ENCODE measurements at regions not wholly inside any gene's neighbourhood (a gene's known extent, or its start where the extent isn't known, plus 50 kb on each side); places are given as distances from the start of the nearest gene placed in this dataset.

DNA sequence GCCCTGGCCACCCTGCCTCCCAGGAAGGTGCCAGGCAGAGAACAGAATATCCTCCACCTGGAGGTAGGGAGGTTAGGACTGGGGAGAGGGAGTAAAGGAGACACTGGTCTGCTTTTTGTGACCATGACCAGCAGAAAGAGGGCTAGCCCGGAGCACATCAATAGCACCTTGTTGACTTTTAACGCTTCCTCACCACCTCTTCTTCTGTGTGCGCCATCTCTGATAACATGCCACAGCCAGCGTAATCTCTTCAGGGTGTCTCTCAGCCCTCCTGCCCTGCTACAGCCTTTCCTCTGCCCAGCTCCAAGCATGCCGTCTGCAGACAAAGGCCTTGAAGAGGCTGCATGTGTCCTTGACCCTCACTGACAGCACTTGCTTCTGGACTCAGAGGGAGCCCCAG lies 50.9 kb upstream of the GJA5 start:
- Histone ChIP-seq H2AFZ (peak overlapping the region; percentile 59; the same call in 1 of the 2 replicates), H3K27me3 (ENCODE audit: insufficient read depth) (no peaks in the 10 kb centered on the region), H3K4me3 (no peak overlapping the region), H3K27ac (ENCODE audit: low read depth) (no peak overlapping the region), H3K36me3 (ENCODE audit: insufficient read depth) (no peaks in the 10 kb centered on the region), H3K4me2 (no peak overlapping the region), H3K79me2 (replicated peaks; ENCODE audit: insufficient read depth) (no peaks in the 10 kb centered on the region), H3F3A (replicated peaks; ENCODE audit: low read depth) (no peaks in the 10 kb centered on the region), H3K9me2 (ENCODE audit: insufficient read depth) (peaks cover 14% of the 10 kb centered on the region), H3K4me1 (ENCODE audit: insufficient read depth) (peaks cover 8% of the 10 kb centered on the region), H4K20me1 (replicated peaks; ENCODE audit: insufficient read depth) (no peaks in the 10 kb centered on the region)
- TF ChIP-seq ZNF331 (CRISPR knock-in tag; IDR thresholded peaks at IDR 0.05; ENCODE audit: low read depth) (no peak), EZH2phosphoT487 (IDR thresholded peaks at IDR 0.05; ENCODE audit: unreplicated experiment) (no peak), EZH2 (IDR thresholded peaks at IDR 0.05; ENCODE audit: low read depth, unreplicated experiment) (no peak), STAT1 (IDR thresholded peaks at IDR 0.05; ENCODE audit: unreplicated experiment) (no peak), ZNF114 (CRISPR knock-in tag; IDR thresholded peaks at IDR 0.05) (no peak), NANOG (IDR thresholded peaks at IDR 0.05; ENCODE audit: borderline replicate concordance) (no peak), CREB1 (CRISPR knock-in tag; IDR thresholded peaks at IDR 0.05; ENCODE audit: low read depth) (no peak)
- TF ChIP-seq, protein P1, sequence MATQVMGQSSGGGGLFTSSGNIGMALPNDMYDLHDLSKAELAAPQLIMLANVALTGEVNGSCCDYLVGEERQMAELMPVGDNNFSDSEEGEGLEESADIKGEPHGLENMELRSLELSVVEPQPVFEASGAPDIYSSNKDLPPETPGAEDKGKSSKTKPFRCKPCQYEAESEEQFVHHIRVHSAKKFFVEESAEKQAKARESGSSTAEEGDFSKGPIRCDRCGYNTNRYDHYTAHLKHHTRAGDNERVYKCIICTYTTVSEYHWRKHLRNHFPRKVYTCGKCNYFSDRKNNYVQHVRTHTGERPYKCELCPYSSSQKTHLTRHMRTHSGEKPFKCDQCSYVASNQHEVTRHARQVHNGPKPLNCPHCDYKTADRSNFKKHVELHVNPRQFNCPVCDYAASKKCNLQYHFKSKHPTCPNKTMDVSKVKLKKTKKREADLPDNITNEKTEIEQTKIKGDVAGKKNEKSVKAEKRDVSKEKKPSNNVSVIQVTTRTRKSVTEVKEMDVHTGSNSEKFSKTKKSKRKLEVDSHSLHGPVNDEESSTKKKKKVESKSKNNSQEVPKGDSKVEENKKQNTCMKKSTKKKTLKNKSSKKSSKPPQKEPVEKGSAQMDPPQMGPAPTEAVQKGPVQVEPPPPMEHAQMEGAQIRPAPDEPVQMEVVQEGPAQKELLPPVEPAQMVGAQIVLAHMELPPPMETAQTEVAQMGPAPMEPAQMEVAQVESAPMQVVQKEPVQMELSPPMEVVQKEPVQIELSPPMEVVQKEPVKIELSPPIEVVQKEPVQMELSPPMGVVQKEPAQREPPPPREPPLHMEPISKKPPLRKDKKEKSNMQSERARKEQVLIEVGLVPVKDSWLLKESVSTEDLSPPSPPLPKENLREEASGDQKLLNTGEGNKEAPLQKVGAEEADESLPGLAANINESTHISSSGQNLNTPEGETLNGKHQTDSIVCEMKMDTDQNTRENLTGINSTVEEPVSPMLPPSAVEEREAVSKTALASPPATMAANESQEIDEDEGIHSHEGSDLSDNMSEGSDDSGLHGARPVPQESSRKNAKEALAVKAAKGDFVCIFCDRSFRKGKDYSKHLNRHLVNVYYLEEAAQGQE (IDR thresholded peaks at IDR 0.05; ENCODE audit: unreplicated experiment), result no peak
- DNase-seq (ENCODE audit: low spot score) (no peak), ATAC-seq (no peak)
- Mint-ChIP-seq H3K4me1 (peaks cover 8% of the 10 kb centered on the region), H3K27ac (no peak overlapping the region), H3K9me3 (no peaks in the 10 kb centered on the region; the same call in 2 of the 3 replicates), H3K27me3 (ENCODE audit: insufficient read depth, low read depth, poor library complexity) (no peaks in the 10 kb centered on the region), H3K4me3 (no peak overlapping the region), H3K36me3 (ENCODE audit: low read depth) (no peaks in the 10 kb centered on the region; the same call in 2 of the 3 replicates)

DNA sequence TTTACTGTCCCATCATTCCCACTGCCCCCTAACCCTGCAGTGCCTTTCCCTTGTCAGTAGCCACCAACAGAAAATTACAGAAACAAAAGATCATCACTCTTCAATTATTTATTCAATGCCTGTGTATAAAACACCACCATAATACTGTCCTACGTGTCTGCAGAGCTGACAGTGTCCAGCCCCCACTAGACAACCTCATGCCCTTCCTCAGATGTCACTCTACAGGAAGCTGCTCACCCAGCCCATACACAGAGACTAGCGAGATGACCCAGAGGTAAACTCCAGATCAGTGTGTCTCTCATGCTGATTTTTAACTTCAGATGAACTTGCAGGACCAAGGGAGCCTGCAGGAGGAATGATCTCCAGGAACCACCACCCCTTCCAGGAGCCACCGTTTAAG lies 51.3 kb upstream of the GJA5 start:
- no peaks in the 10 kb centered on the region for H3F3A ChIP-seq (replicated peaks; ENCODE audit: low read depth)
- Mint-ChIP-seq H3K36me3 (ENCODE audit: low read depth) (no peaks in the 10 kb centered on the region; the same call in 2 of the 3 replicates), H3K27me3 (ENCODE audit: insufficient read depth, low read depth, poor library complexity) (no peaks in the 10 kb centered on the region), H3K4me1 (peaks cover 8% of the 10 kb centered on the region), H3K9me3 (no peaks in the 10 kb centered on the region; the same call in 2 of the 3 replicates), H3K4me3 (no peak overlapping the region), H3K27ac (no peak overlapping the region)
- H3K27ac ChIP-seq (ENCODE audit: low read depth), result no peak overlapping the region
- H3K4me1 ChIP-seq (ENCODE audit: insufficient read depth), result peaks cover 8% of the 10 kb centered on the region
- H3K36me3 ChIP-seq (ENCODE audit: insufficient read depth), result no peaks in the 10 kb centered on the region
- no peaks in the 10 kb centered on the region for H3K27me3 ChIP-seq (ENCODE audit: insufficient read depth)
- no peaks in the 10 kb centered on the region for H4K20me1 ChIP-seq (replicated peaks; ENCODE audit: insufficient read depth)
- no peak overlapping the region for H3K4me2 ChIP-seq
- peaks cover 14% of the 10 kb centered on the region for H3K9me2 ChIP-seq (ENCODE audit: insufficient read depth)
- no peak for ATAC-seq
- no peak overlapping the region for H2AFZ ChIP-seq
- DNase-seq (ENCODE audit: low spot score), result no peak
- no peak overlapping the region for H3K4me3 ChIP-seq
- H3K79me2 ChIP-seq (replicated peaks; ENCODE audit: insufficient read depth), result no peaks in the 10 kb centered on the region
- TF ChIP-seq ZNF114 (CRISPR knock-in tag; IDR thresholded peaks at IDR 0.05) (no peak), EZH2phosphoT487 (IDR thresholded peaks at IDR 0.05; ENCODE audit: unreplicated experiment) (no peak), EZH2 (IDR thresholded peaks at IDR 0.05; ENCODE audit: low read depth, unreplicated experiment) (no peak), NANOG (IDR thresholded peaks at IDR 0.05; ENCODE audit: borderline replicate concordance) (no peak), CREB1 (CRISPR knock-in tag; IDR thresholded peaks at IDR 0.05; ENCODE audit: low read depth) (no peak), POLR2AphosphoS5 (IDR thresholded peaks at IDR 0.05; ENCODE audit: low read depth) (no peak), JUNB (IDR thresholded peaks at IDR 0.05; ENCODE audit: unreplicated experiment) (no peak)
- TF ChIP-seq, protein P2, sequence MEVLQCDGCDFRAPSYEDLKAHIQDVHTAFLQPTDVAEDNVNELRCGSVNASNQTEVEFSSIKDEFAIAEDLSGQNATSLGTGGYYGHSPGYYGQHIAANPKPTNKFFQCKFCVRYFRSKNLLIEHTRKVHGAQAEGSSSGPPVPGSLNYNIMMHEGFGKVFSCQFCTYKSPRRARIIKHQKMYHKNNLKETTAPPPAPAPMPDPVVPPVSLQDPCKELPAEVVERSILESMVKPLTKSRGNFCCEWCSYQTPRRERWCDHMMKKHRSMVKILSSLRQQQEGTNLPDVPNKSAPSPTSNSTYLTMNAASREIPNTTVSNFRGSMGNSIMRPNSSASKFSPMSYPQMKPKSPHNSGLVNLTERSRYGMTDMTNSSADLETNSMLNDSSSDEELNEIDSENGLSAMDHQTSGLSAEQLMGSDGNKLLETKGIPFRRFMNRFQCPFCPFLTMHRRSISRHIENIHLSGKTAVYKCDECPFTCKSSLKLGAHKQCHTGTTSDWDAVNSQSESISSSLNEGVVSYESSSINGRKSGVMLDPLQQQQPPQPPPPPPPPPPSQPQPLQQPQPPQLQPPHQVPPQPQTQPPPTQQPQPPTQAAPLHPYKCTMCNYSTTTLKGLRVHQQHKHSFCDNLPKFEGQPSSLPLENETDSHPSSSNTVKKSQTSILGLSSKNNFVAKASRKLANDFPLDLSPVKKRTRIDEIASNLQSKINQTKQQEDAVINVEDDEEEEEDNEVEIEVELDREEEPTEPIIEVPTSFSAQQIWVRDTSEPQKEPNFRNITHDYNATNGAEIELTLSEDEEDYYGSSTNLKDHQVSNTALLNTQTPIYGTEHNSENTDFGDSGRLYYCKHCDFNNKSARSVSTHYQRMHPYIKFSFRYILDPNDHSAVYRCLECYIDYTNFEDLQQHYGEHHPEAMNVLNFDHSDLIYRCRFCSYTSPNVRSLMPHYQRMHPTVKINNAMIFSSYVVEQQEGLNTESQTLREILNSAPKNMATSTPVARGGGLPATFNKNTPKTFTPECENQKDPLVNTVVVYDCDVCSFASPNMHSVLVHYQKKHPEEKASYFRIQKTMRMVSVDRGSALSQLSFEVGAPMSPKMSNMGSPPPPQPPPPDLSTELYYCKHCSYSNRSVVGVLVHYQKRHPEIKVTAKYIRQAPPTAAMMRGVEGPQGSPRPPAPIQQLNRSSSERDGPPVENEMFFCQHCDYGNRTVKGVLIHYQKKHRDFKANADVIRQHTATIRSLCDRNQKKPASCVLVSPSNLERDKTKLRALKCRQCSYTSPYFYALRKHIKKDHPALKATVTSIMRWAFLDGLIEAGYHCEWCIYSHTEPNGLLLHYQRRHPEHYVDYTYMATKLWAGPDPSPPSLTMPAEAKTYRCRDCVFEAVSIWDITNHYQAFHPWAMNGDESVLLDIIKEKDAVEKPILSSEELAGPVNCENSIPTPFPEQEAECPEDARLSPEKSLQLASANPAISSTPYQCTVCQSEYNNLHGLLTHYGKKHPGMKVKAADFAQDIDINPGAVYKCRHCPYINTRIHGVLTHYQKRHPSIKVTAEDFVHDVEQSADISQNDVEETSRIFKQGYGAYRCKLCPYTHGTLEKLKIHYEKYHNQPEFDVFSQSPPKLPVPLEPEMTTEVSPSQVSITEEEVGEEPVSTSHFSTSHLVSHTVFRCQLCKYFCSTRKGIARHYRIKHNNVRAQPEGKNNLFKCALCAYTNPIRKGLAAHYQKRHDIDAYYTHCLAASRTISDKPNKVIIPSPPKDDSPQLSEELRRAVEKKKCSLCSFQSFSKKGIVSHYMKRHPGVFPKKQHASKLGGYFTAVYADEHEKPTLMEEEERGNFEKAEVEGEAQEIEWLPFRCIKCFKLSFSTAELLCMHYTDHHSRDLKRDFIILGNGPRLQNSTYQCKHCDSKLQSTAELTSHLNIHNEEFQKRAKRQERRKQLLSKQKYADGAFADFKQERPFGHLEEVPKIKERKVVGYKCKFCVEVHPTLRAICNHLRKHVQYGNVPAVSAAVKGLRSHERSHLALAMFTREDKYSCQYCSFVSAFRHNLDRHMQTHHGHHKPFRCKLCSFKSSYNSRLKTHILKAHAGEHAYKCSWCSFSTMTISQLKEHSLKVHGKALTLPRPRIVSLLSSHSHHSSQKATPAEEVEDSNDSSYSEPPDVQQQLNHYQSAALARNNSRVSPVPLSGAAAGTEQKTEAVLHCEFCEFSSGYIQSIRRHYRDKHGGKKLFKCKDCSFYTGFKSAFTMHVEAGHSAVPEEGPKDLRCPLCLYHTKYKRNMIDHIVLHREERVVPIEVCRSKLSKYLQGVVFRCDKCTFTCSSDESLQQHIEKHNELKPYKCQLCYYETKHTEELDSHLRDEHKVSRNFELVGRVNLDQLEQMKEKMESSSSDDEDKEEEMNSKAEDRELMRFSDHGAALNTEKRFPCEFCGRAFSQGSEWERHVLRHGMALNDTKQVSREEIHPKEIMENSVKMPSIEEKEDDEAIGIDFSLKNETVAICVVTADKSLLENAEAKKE (CRISPR knock-in tag; IDR thresholded peaks at IDR 0.05), result no peak
- TF ChIP-seq, protein P3, sequence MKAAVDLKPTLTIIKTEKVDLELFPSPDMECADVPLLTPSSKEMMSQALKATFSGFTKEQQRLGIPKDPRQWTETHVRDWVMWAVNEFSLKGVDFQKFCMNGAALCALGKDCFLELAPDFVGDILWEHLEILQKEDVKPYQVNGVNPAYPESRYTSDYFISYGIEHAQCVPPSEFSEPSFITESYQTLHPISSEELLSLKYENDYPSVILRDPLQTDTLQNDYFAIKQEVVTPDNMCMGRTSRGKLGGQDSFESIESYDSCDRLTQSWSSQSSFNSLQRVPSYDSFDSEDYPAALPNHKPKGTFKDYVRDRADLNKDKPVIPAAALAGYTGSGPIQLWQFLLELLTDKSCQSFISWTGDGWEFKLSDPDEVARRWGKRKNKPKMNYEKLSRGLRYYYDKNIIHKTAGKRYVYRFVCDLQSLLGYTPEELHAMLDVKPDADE (IDR thresholded peaks at IDR 0.05), result no peak

Measured in GM23338 (cell line).